ENCODE measurements at regions not wholly inside any gene's neighbourhood (a gene's known extent, or its start where the extent isn't known, plus 50 kb on each side); places are given as distances from the start of the nearest gene placed in this dataset.

DNA sequence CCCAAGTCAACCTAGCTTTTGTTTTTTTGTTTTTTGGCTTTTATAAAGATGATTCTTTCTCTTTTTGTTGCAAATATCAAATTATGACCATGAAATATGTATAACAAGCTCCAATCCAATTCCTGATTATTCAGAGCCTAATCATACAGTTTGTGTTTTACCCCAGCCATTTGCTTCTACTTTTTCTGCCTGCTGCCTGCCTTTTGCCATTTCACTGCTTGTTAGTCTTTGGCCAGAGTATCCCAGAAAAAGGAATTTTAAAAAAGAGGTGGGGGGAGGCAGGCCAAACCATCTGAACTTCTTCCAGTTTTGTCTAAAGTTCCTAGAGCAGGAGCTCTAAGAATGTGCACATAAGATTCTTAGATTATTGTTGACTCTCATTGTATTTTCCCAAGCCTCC, 211.9 kb upstream of the VRK2 start:
- TF ChIP-seq CTCF (IDR thresholded peaks at IDR 0.05): no peak
- TF ChIP-seq POLR2A (IDR thresholded peaks at IDR 0.05): no peak
- TF ChIP-seq EP300 (IDR thresholded peaks at IDR 0.05): no peak
- no peak for TF ChIP-seq POLR2AphosphoS5 (IDR thresholded peaks at IDR 0.05)
